SK-N-SH (cell line): ENCODE measurements at regions not wholly inside any gene's neighbourhood (a gene's known extent, or its start where the extent isn't known, plus 50 kb on each side); places are given as distances from the start of the nearest gene placed in this dataset.

Source experiments
- CTCF ChIA-PET: fragments of 300-600, 350-600 bp; formaldehyde crosslinking; extraction: SDS; loops from one replicate; lab custom pipeline; 2021; lab: Yijun Ruan, JAX
- POLR2A ChIA-PET: fragments of 350-600 bp; sonication (Branson Sonifier 250); formaldehyde crosslinking; extraction: SDS; loops from one replicate; lab custom pipeline; 2020; ENCODE audit warnings: antibody characterized with exemption, inconsistent platforms; lab: Yijun Ruan, JAX
- DNase-seq: peaks from one replicate; pipeline ENCODE4 v3.0.0; 2012
- H2AFZ ChIP-seq: fragments of 200-600 bp; sonication (generic); 2 replicates; pipeline ENCODE4 v1.8.1; 2016; ENCODE audit warnings: antibody characterized with exemption, mild to moderate bottlenecking, low read depth
- H3F3A ChIP-seq: fragments of 200-600 bp; sonication (generic); replicated peaks from 2 replicates; pipeline ENCODE3; 2016; ENCODE audit warnings: antibody characterized with exemption, mild to moderate bottlenecking; ENCODE audit not compliant: insufficient read depth
- H3K27ac ChIP-seq, 2 experiments: fragments of 200-500 bp in 1 of 2; fragments of 200-600 bp in 1 of 2; sonication (Bioruptor generic) in 1 of 2; sonication (generic), shearing (Covaris generic) in 1 of 2; 2 replicates each; pipeline versions ENCODE4 v1.5.1 to v1.6.1; 2014 to 2016; ENCODE audit warnings: low read depth in 2 of 2, inconsistent platforms in 1 of 2, low read length in 1 of 2, mild to moderate bottlenecking in 1 of 2, mixed read lengths in 1 of 2
- H3K27me3 ChIP-seq: fragments of 200-600 bp; sonication (generic), shearing (Covaris generic); 2 replicates; pipeline ENCODE4 v1.6.1; 2016; ENCODE audit warnings: mixed run types; ENCODE audit not compliant: insufficient read depth
- H3K36me3 ChIP-seq, 2 experiments: fragments of 200-500 bp in 1 of 2; fragments of 200-600 bp in 1 of 2; sonication (Bioruptor generic) in 1 of 2; sonication (generic) in 1 of 2; replicated peaks in 1 of 2; 2 replicates each; pipeline versions ENCODE3 to v1.5.1; 2014 to 2016; ENCODE audit warnings: low read length in 1 of 2, mild to moderate bottlenecking in 1 of 2; ENCODE audit not compliant: insufficient read depth in 2 of 2, control insufficient read depth in 1 of 2
- H3K4me1 ChIP-seq, 2 experiments: fragments of 200-500 bp in 1 of 2; fragments of 200-600 bp in 1 of 2; sonication (Bioruptor generic) in 1 of 2; sonication (generic), shearing (Covaris generic) in 1 of 2; 2 replicates each; pipeline versions ENCODE4 v1.5.1 to v1.6.1; 2014 to 2016; ENCODE audit warnings: low read depth in 1 of 2, low read length in 1 of 2, mixed run types in 1 of 2; ENCODE audit not compliant: insufficient read depth in 2 of 2, control insufficient read depth in 1 of 2
- H3K4me2 ChIP-seq: fragments of 200-600 bp; sonication (generic), shearing (Covaris generic); 2 replicates; pipeline ENCODE4 v1.6.1; 2017; ENCODE audit warnings: mixed run types
- H3K4me3 ChIP-seq, 2 experiments: fragments of 200-500 bp in 1 of 2; fragments of 200-600 bp in 1 of 2; sonication (Bioruptor generic) in 1 of 2; sonication (generic), shearing (Covaris generic) in 1 of 2; 2 replicates each; pipeline versions ENCODE4 v1.5.1 to v1.8.1; 2014 to 2016; ENCODE audit warnings: low read depth in 2 of 2, inconsistent platforms in 1 of 2, low read length in 1 of 2, mild to moderate bottlenecking in 1 of 2, mixed read lengths in 1 of 2, moderate library complexity in 1 of 2
- H3K79me2 ChIP-seq: fragments of 200-600 bp; sonication (generic); 2 replicates; pipeline ENCODE4 v1.8.1; 2017; ENCODE audit warnings: mild to moderate bottlenecking; ENCODE audit not compliant: insufficient read depth
- H3K9ac ChIP-seq: fragments of 200-600 bp; sonication (generic); 2 replicates; pipeline ENCODE4 v1.6.1; 2017; ENCODE audit warnings: mixed run types
- H3K9me2 ChIP-seq: fragments of 200-600 bp; sonication (generic); 2 replicates; pipeline ENCODE4 v1.6.1; 2017; ENCODE audit warnings: mixed run types
- H3K9me3 ChIP-seq: fragments of 200-600 bp; sonication (generic); 2 replicates; pipeline ENCODE4 v1.6.1; 2017; ENCODE audit warnings: mixed run types, mild to moderate bottlenecking, moderate library complexity
- H4K20me1 ChIP-seq: fragments of 200-600 bp; sonication (generic); 2 replicates; pipeline ENCODE4 v1.6.1; 2017; ENCODE audit warnings: mild to moderate bottlenecking, mixed run types; ENCODE audit not compliant: insufficient read depth
- CHD2 ChIP-seq: fragments of 150-350 bp; IDR thresholded peaks from 2 replicates; pipeline ENCODE4 v1.6.1; 2018; ENCODE audit warnings: low read length; ENCODE audit not compliant: partially characterized antibody
- ELF1 ChIP-seq: IDR thresholded peaks from 2 replicates; pipeline ENCODE4 v1.4.0; 2012
- EP300 ChIP-seq, 2 experiments: IDR thresholded peaks; 2 replicates each; pipeline versions ENCODE4 v1.4.0 to v1.6.1; 2012; ENCODE audit warnings: borderline replicate concordance in 1 of 2, low read depth in 1 of 2, low read length in 1 of 2
- FOSL2 ChIP-seq: IDR thresholded peaks from 2 replicates; pipeline ENCODE4 v1.4.0; 2012; ENCODE audit warnings: low read depth, mild to moderate bottlenecking, moderate library complexity, borderline replicate concordance
- FOXM1 ChIP-seq: IDR thresholded peaks from 2 replicates; pipeline ENCODE4 v1.4.0; 2012; ENCODE audit warnings: low read depth, mild to moderate bottlenecking
- GATA2 ChIP-seq: sonication (generic); formaldehyde crosslinking; IDR thresholded peaks from 2 replicates; pipeline ENCODE4 v1.5.0; 2020; ENCODE audit warnings: mild to moderate bottlenecking, missing genetic modification reagents
- MEF2A ChIP-seq: IDR thresholded peaks from 2 replicates; pipeline ENCODE4 v1.4.0; 2012; ENCODE audit warnings: low read depth, borderline replicate concordance
- MXI1 ChIP-seq: IDR thresholded peaks from 2 replicates; pipeline ENCODE4 v1.6.1; 2012; ENCODE audit warnings: mild to moderate bottlenecking, low read depth, low read length, improper control_type of control experiment
- POLR2AphosphoS5 ChIP-seq: IDR thresholded peaks from 2 replicates; pipeline ENCODE4 v1.6.1; 2012; ENCODE audit warnings: low read depth, low read length
- RAD21 ChIP-seq: IDR thresholded peaks from 2 replicates; pipeline ENCODE4 v1.6.1; 2012; ENCODE audit warnings: mild to moderate bottlenecking, low read length
- RCOR1 ChIP-seq: fragments of 150-350 bp; IDR thresholded peaks from 2 replicates; pipeline ENCODE4 v1.6.1; 2017; ENCODE audit warnings: antibody characterized with exemption, low read length
- RXRA ChIP-seq: IDR thresholded peaks from 2 replicates; pipeline ENCODE4 v1.4.0; 2012; ENCODE audit warnings: low read depth, mild to moderate bottlenecking, borderline replicate concordance
- SIN3A ChIP-seq: IDR thresholded peaks from 2 replicates; pipeline ENCODE4 v1.6.1; 2012; ENCODE audit warnings: low read depth, mild to moderate bottlenecking, low read length, moderate library complexity, borderline replicate concordance
- SMC3 ChIP-seq: IDR thresholded peaks from 2 replicates; pipeline ENCODE4 v1.6.1; 2012; ENCODE audit warnings: low read depth, low read length, improper control_type of control experiment
- TAF1 ChIP-seq: IDR thresholded peaks from 2 replicates; pipeline ENCODE4 v1.6.1; 2012; ENCODE audit warnings: low read depth, mild to moderate bottlenecking, low read length, moderate library complexity, borderline replicate concordance
- TCF12 ChIP-seq: IDR thresholded peaks from 2 replicates; pipeline ENCODE4 v1.4.0; 2012
- USF2 ChIP-seq: fragments of 150-350 bp; IDR thresholded peaks from 2 replicates; pipeline ENCODE4 v1.6.1; 2017; ENCODE audit warnings: antibody characterized with exemption, low read length, low read depth, borderline replicate concordance
- whole genome bisulfite sequencing: methylation state at CpG from one replicate; pipeline ENCODE4 v1.1.6; 2017; ENCODE audit warnings: low lambda C conversion rate; 5-methylcytosine and 5-hydroxymethylcytosine counted together
- TF ChIP-seq, protein P1 (sequence below): IDR thresholded peaks from 2 replicates; pipeline ENCODE4 v1.4.0; 2012; ENCODE audit warnings: low read depth, borderline replicate concordance
- TF ChIP-seq, protein P2 (sequence below): IDR thresholded peaks from 2 replicates; pipeline ENCODE4 v1.4.0; 2012; ENCODE audit warnings: low read depth, borderline replicate concordance
- TF ChIP-seq, protein P3 (sequence below): IDR thresholded peaks from 2 replicates; pipeline ENCODE4; 2012

DNA sequence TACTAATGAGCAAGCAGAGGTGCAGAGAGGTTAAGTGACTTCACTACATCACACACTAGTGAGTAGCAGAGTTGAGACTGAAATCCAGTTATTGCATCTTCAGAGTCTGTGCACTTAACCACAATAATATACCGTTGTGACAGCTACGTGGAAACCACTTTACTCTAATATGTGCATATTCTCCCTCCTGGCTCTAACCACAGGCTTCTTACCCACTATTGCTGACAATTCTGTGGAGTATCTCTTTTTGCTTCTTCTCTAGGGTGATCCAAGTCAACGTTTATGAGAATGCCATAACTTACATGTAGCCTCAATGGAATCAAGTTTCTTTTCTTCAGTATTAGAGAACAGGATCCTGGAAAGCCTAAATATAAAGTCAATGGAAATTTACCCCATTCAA is 64.2 kb upstream of the MEOX2 start:
- ChIA-PET POLR2A (no interaction called here), CTCF (interaction anchor here (1.1 kb wide), 1 partner anchor 30 kb away, joined by 4 read pairs; no protein-coding TSS in a partner anchor)
- Histone ChIP-seq H2AFZ (no peak overlapping the region), H3K9me3 (no peaks in the 10 kb centered on the region), H3F3A (no peaks in the 10 kb centered on the region), H3K27me3 (no peaks in the 10 kb centered on the region), H3K4me2 (no peak overlapping the region), H4K20me1 (no peaks in the 10 kb centered on the region), H3K27ac (no peak overlapping the region), H3K79me2 (no peaks in the 10 kb centered on the region), H3K36me3 (no peaks in the 10 kb centered on the region), H3K9ac (no peak overlapping the region), H3K4me3 (no peak overlapping the region), H3K9me2 (no peaks in the 10 kb centered on the region), H3K4me1 (no peaks in the 10 kb centered on the region)
- no peak for TF ChIP-seq POLR2AphosphoS5
- no peak for TF ChIP-seq TAF1
- TF ChIP-seq FOSL2: no peak
- TF ChIP-seq TCF12: no peak
- TF ChIP-seq, protein P1, sequence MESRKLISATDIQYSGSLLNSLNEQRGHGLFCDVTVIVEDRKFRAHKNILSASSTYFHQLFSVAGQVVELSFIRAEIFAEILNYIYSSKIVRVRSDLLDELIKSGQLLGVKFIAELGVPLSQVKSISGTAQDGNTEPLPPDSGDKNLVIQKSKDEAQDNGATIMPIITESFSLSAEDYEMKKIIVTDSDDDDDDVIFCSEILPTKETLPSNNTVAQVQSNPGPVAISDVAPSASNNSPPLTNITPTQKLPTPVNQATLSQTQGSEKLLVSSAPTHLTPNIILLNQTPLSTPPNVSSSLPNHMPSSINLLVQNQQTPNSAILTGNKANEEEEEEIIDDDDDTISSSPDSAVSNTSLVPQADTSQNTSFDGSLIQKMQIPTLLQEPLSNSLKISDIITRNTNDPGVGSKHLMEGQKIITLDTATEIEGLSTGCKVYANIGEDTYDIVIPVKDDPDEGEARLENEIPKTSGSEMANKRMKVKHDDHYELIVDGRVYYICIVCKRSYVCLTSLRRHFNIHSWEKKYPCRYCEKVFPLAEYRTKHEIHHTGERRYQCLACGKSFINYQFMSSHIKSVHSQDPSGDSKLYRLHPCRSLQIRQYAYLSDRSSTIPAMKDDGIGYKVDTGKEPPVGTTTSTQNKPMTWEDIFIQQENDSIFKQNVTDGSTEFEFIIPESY: no peak
- TF ChIP-seq, protein P2, sequence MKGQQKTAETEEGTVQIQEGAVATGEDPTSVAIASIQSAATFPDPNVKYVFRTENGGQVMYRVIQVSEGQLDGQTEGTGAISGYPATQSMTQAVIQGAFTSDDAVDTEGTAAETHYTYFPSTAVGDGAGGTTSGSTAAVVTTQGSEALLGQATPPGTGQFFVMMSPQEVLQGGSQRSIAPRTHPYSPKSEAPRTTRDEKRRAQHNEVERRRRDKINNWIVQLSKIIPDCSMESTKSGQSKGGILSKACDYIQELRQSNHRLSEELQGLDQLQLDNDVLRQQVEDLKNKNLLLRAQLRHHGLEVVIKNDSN: no peak
- no peak for TF ChIP-seq EP300 (IDR thresholded peaks at IDR 0.05; ENCODE audit: borderline replicate concordance in 1 of 2, low read depth in 1 of 2, low read length in 1 of 2)
- no peak for TF ChIP-seq GATA2 (CRISPR knock-in tag)
- TF ChIP-seq ELF1: no peak
- no peak for TF ChIP-seq SMC3
- TF ChIP-seq RAD21: no peak
- TF ChIP-seq CHD2: no peak
- WGBS: 11% methylated on average over 3 of the region's 3 CpGs
- no peak for DNase-seq

DNA sequence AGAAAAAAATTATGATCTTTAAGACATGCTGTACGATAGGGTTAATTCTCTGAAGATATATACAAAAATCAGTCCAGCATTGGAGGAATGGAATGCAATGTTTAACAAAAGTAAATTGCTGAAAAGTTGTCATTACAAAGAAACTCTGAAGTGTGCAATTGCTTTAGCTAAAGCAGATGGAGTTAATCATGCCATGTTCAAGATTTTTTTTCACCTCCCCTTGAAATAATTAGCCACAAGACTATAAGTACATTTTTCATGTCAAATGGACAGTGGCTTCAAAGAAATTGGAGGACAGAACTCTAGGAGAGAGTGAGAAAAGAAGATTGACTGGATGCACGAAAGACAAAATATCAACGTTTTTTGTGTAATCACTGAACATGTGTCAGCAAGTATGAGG is 63.1 kb upstream of the MEOX2 start:
- POLR2A ChIA-PET: no interaction called here
- H2AFZ ChIP-seq: no peak overlapping the region
- no peak for TF ChIP-seq RXRA
- TF ChIP-seq MEF2A: no peak
- no peak for TF ChIP-seq GATA2 (CRISPR knock-in tag)
- TF ChIP-seq, protein P1: no peak
- no peak for TF ChIP-seq MXI1
- TF ChIP-seq FOSL2: no peak
- TF ChIP-seq SIN3A: no peak
- TF ChIP-seq RCOR1: no peak
- TF ChIP-seq, protein P3, sequence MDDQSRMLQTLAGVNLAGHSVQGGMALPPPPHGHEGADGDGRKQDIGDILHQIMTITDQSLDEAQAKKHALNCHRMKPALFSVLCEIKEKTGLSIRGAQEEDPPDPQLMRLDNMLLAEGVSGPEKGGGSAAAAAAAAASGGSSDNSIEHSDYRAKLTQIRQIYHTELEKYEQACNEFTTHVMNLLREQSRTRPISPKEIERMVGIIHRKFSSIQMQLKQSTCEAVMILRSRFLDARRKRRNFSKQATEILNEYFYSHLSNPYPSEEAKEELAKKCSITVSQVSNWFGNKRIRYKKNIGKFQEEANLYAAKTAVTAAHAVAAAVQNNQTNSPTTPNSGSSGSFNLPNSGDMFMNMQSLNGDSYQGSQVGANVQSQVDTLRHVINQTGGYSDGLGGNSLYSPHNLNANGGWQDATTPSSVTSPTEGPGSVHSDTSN: no peak
- TF ChIP-seq, protein P2: no peak
- TF ChIP-seq ELF1: no peak
- TF ChIP-seq USF2: no peak
- TF ChIP-seq FOXM1: no peak
- TF ChIP-seq EP300 (IDR thresholded peaks at IDR 0.05; ENCODE audit: borderline replicate concordance in 1 of 2, low read depth in 1 of 2, low read length in 1 of 2): no peak
- H4K20me1 ChIP-seq: no peaks in the 10 kb centered on the region
- H3K36me3 ChIP-seq: no peaks in the 10 kb centered on the region
- no peaks in the 10 kb centered on the region for H3K4me1 ChIP-seq
- H3K9me2 ChIP-seq: no peaks in the 10 kb centered on the region
- no peak overlapping the region for H3K4me3 ChIP-seq
- H3K27me3 ChIP-seq: no peaks in the 10 kb centered on the region
- H3K9me3 ChIP-seq: no peaks in the 10 kb centered on the region
- no peak overlapping the region for H3K27ac ChIP-seq
- CTCF ChIA-PET: no interaction called here
- no peaks in the 10 kb centered on the region for H3F3A ChIP-seq
- 0% methylated on average over 3 of the region's 3 CpGs for WGBS
- DNase-seq: no peak
- H3K4me2 ChIP-seq: no peak overlapping the region
- no peaks in the 10 kb centered on the region for H3K79me2 ChIP-seq
- no peak overlapping the region for H3K9ac ChIP-seq
